ENCODE measurements at regions not wholly inside any gene's neighbourhood (a gene's known extent, or its start where the extent isn't known, plus 50 kb on each side); places are given as distances from the start of the nearest gene placed in this dataset.
A peak's percentile ranks its signal among the peaks of the same experiment; 100 is the strongest.
"Not testable (repeated sequence)": the region's sequence is repeated elsewhere in the genome, so short reads cannot be mapped to it uniquely, and the experiment has no call there.

- in situ Hi-C loops (cut with HindIII; ENCODE audit: low pct_unique_long_range_greater_than_20kb, low sequenced_read_pairs), result no loop called here
- no peak for DNase-seq (ENCODE audit: low read depth, low spot score)
These were observed 52.8 kb upstream of the IL1RAPL2 start for GRCh38 chrX:104513162-104513561.

DNA sequence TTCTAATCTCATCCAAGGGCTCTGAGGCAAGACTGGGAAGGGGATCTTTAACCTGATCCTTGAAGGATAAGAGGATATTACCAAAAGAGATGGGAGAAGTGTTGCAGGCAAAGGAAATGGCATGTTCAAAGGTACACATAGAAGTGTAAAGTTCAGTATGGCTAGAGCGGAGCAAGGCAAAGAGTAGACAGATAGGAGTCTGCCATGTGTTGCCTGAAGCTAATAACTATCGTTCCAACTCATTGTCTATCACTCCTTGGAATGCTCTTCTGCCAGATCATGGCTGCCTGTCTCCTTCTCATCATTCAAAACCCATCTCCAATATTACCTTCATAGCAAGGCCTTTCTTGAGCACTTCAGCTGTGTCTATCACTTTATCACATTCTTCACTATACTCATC is 55.2 kb upstream of the IL1RAPL2 start:
- in situ Hi-C loops (cut with HindIII; ENCODE audit: low pct_unique_long_range_greater_than_20kb, low sequenced_read_pairs), result no loop called here
- no peak for DNase-seq (ENCODE audit: low read depth, low spot score)

- no peak for DNase-seq (ENCODE audit: low read depth, low spot score)
- in situ Hi-C loops (cut with HindIII; ENCODE audit: low pct_unique_long_range_greater_than_20kb, low sequenced_read_pairs), result no loop called here
These were observed 63.5 kb upstream of the IL1RAPL2 start for GRCh38 chrX:104502460-104502859.

DNA sequence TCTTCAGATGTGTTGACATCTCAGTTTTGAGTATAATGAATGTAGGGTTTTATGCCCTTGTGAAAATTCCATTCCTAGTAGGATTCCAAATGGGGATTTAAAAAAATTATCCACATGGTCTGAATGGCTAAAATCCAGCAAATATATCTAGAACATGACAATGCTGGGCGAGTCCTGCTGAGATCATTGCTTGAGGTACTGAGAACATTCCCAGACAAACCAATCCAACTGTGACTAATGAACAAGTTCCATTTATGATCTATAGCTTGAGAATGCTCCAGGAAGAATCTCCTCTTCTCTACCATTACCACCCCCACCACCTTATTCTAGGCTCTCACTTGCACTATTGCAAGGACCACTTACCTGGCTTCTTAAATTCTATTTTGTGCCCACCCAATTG is 77.2 kb upstream of the IL1RAPL2 start:
- in situ Hi-C loops (cut with HindIII; ENCODE audit: low pct_unique_long_range_greater_than_20kb, low sequenced_read_pairs), result no loop called here
- no peak for DNase-seq (ENCODE audit: low read depth, low spot score)

DNA sequence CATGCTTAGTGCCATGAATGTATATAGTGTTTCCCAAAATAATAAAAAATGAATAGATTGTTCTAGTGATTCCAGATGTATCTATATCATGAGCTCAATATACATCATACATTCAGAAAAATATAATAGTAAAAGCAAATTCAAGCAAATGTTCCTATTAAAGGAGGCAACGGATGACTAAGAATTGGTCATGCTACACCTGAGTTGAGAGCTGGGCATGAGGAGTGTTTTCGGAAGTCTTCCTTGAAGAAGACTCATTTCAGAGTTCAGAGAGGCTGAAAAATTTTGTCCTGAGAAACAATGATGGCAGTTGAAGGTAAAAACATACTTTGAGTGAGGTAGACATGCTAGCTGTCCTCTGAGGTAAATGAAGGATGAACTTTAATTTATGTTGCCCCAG is 79.3 kb upstream of the IL1RAPL2 start:
- DNase-seq (ENCODE audit: low read depth, low spot score), result no peak
- in situ Hi-C loops (cut with HindIII; ENCODE audit: low pct_unique_long_range_greater_than_20kb, low sequenced_read_pairs), result no loop called here

DNA sequence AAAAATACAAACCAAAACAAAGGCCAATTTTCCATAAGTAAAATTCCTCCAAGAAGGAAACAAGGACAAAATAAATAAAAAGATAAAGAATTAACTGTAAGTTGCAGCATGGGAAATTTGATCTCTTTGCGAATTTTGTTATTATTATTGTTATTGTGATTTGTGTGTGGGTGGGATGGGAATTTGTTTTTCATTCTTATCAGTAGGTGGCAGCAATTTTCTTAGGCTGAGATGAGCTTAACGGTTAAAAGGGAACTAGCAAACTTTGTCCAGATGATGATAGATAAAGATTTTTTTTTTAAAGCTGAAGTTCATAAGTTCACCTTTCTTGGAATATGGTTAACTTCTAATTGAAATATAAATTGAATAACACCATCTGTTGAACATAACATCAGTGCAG is 83.2 kb upstream of the IL1RAPL2 start:
- in situ Hi-C loops (cut with HindIII; ENCODE audit: low pct_unique_long_range_greater_than_20kb, low sequenced_read_pairs), result no loop called here
- DNase-seq (ENCODE audit: low read depth, low spot score), result peak; percentile 6

- no peak for DNase-seq (ENCODE audit: low read depth, low spot score)
- in situ Hi-C loops (cut with HindIII; ENCODE audit: low pct_unique_long_range_greater_than_20kb, low sequenced_read_pairs), result no loop called here
These were observed 96.2 kb upstream of the IL1RAPL2 start for GRCh38 chrX:104469771-104470170.

DNA sequence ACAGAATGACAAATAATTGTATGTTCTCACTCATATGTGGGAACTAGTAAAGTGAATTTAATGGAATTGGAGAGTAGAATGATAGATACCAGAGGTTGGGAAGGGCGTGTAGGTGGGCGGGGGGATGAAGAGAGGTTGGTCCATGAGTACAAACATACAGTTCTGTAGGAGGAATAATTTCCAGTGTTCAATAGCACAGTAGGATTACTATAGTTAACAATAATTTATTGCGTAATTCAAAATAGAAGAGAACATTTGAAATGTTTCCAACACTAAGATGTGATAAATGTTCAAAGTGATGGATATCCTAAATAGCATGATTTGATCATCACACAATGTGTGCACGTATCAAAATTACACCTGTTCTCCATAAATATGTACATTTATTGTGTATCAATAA is 106.2 kb upstream of the IL1RAPL2 start:
- DNase-seq (ENCODE audit: low read depth, low spot score), result no peak
- in situ Hi-C loops (cut with HindIII; ENCODE audit: low pct_unique_long_range_greater_than_20kb, low sequenced_read_pairs), result no loop called here

- in situ Hi-C loops (cut with HindIII; ENCODE audit: low pct_unique_long_range_greater_than_20kb, low sequenced_read_pairs), result not testable (repeated sequence)
These were observed 108.9 kb upstream of the IL1RAPL2 start for GRCh38 chrX:104457130-104457529.

DNA sequence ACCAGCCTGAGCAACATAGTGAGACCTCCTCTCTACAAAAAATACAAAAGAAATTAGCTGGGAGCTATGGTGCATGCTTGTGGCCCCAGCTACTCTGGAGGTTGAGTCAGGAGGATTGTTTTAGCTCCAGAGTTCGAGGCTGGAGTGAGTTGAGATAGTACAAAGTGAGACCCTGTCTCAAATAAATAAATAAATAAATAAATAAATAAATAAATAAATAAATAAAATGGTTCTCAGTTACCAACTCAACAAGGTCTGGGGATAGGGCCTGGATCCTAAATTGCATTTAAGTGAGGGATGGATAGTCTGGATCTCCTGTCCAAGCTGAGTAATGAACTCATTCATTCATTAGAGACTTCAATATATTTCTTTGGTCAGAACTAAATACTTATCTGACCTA is 115.7 kb upstream of the IL1RAPL2 start:
- no peak for DNase-seq (ENCODE audit: low read depth, low spot score)
- in situ Hi-C loops (cut with HindIII; ENCODE audit: low pct_unique_long_range_greater_than_20kb, low sequenced_read_pairs), result no loop called here

More at GRCh38 chrX:104457130-104457529, 108.9 kb upstream of the IL1RAPL2 start:
- DNase-seq (ENCODE audit: low read depth, low spot score), result not testable (repeated sequence)

DNA sequence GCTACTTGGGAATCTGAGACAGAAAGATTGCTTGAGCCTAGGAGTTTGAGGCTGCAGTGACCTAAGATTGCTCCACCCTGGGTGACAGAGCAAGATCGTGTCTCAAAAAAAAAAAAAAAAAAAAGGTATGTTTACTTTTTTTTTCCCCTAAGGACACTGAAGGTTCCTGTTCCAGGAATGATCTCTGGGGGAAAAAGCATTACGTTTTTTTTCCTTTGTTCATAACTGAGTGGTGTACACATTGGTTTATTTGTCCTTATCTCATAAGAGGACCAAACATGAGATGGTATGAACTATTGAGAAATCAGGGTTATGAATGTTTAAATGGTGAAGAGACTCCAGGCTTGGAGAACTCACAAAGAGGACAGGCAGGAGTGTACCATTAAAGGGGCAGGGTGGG is 120.4 kb upstream of the IL1RAPL2 start:
- no peak for DNase-seq (ENCODE audit: low read depth, low spot score)
- in situ Hi-C loops (cut with HindIII; ENCODE audit: low pct_unique_long_range_greater_than_20kb, low sequenced_read_pairs), result no loop called here

DNA sequence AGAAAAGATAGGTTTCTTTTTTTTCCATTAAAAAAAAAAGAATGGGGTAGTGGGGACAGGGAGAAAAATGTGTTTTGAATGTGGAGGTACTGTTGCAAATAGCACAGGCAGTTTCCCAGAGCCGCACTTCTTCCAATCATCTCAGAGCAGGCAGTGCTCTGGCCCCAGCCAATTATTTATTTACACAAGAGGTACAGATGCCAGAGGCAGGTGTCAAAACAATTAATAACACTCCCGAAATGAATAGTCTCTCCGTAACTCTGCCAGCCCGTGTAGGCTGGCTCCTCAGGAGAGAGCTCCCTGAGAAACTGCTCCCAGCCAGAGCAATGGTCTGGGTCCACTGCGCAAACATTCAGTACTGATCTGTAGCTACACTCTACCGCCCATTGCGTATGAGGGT is 130.8 kb upstream of the IL1RAPL2 start:
- DNase-seq (ENCODE audit: low read depth, low spot score), result no peak
- in situ Hi-C loops (cut with HindIII; ENCODE audit: low pct_unique_long_range_greater_than_20kb, low sequenced_read_pairs), result no loop called here

- no peak for DNase-seq (ENCODE audit: low read depth, low spot score)
- in situ Hi-C loops (cut with HindIII; ENCODE audit: low pct_unique_long_range_greater_than_20kb, low sequenced_read_pairs), result no loop called here
These were observed 133.7 kb upstream of the IL1RAPL2 start for GRCh38 chrX:104432321-104432720.

DNA sequence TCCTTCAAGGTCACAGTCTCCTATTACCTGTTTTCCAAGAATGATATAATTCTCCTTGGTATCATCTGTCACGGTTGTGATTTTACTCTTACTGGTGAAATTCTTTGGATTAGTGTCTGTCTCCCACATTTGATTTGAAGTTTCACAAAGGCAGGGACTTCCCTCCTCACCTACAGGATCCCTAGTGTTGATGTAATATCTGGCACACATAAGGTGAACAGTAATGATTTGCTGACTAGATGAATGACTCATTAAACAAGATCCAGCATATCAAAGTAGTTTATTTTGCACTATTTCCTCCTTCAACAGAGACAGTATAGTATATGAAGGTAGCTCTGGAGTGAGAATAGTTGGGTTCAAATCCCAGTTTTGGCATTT is 135.3 kb upstream of the IL1RAPL2 start:
- DNase-seq (ENCODE audit: low read depth, low spot score), result no peak
- in situ Hi-C loops (cut with HindIII; ENCODE audit: low pct_unique_long_range_greater_than_20kb, low sequenced_read_pairs), result no loop called here

DNA sequence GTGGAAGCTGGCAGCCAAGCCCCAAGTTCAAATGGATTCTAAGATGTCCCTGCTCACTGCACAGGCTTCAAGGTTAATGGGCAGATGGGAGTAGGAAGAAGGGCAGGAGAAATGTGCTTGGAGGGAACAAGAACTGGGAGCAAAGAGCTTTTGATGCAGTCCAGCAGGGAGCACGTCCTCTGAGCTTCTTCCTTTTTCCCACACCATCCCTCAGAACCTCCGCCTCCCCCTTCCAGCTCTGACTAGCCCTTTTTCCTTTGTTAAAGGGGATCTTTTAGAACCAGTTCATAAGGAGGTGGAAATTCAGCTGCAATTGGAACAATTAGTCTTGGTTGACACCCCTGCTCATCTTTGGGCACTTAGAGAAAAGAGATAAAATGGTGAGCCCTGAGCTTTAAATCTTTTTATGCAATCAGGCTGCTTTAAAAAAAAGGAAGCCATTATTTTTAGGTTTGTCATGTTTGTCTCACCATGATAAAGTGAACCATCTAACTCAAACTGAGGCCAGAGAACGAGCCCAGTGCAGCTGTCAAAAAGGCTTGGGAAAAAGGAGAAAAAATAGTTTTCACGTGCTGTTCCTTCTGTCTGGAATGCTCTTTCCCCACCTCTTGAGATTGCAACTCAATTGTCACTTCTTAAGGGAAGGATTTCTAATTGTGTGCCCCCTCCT is 135.8 kb upstream of the IL1RAPL2 start:
- no peak for DNase-seq (ENCODE audit: low read depth, low spot score)
- in situ Hi-C loops (cut with HindIII; ENCODE audit: low pct_unique_long_range_greater_than_20kb, low sequenced_read_pairs), result no loop called here

GRCh38 chrX:104428231-104428630 is 137.8 kb upstream of the IL1RAPL2 start:
- DNase-seq (ENCODE audit: low read depth, low spot score), result no peak
- in situ Hi-C loops (cut with HindIII; ENCODE audit: low pct_unique_long_range_greater_than_20kb, low sequenced_read_pairs), result no loop called here

- in situ Hi-C loops (cut with HindIII; ENCODE audit: low pct_unique_long_range_greater_than_20kb, low sequenced_read_pairs), result no loop called here
- DNase-seq (ENCODE audit: low read depth, low spot score), result no peak
These were observed 138.3 kb upstream of the IL1RAPL2 start for GRCh38 chrX:104427693-104428092.

DNA sequence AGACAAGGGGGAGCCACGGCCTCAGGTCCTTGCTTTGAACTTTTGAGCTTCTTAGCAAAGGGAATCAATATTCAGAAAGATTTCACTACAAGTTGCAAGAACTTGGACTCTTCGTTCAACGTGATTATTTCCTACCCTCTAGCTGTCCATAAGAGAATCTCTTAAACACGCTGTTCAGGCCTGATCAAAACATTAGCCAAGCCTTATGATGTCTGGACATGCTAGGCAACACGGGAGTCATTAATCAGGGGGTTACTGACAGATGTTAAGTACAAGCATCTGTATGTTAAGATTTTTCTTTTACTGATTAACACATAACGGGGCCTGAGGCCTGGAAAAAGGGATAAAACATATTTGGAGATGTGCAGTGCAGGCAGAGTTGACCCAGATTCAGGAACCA is 138.9 kb upstream of the IL1RAPL2 start:
- in situ Hi-C loops (cut with HindIII; ENCODE audit: low pct_unique_long_range_greater_than_20kb, low sequenced_read_pairs), result no loop called here
- no peak for DNase-seq (ENCODE audit: low read depth, low spot score)

DNA sequence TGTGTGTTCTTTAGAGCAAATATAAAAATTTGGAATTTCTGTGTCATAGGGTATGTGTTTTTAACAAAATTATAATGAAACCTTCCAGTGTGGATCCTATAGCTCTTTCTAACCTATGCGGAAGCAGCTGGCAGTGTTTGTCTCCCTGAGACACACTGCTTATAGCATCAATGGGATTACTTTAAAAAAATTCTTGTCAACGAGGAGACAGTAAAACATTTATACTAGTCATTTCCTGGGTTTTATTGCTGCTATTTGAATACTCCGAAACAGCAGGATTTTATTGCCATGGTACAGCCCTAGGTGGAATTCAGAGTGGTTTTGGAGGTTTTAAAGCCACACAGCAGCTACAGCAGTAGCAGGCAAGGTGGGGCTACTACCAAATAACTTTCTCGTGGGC is 145.1 kb upstream of the IL1RAPL2 start:
- no peak for DNase-seq (ENCODE audit: low read depth, low spot score)
- in situ Hi-C loops (cut with HindIII; ENCODE audit: low pct_unique_long_range_greater_than_20kb, low sequenced_read_pairs), result no loop called here

- in situ Hi-C loops (cut with HindIII; ENCODE audit: low pct_unique_long_range_greater_than_20kb, low sequenced_read_pairs), result no loop called here
These were observed 146.1 kb upstream of the IL1RAPL2 start for GRCh38 chrX:104419926-104420325.

More at GRCh38 chrX:104419926-104420325, 146.1 kb upstream of the IL1RAPL2 start:
- no peak for DNase-seq (ENCODE audit: low read depth, low spot score)
